NCI-H226 (cell line): ENCODE measurements at regions not wholly inside any gene's neighbourhood (a gene's known extent, or its start where the extent isn't known, plus 50 kb on each side); places are given as distances from the start of the nearest gene placed in this dataset.
A peak's percentile ranks its signal among the peaks of the same experiment; 100 is the strongest.
"Not testable (repeated sequence)": the region's sequence is repeated elsewhere in the genome, so short reads cannot be mapped to it uniquely, and the experiment has no call there.

ENCODE experiments used
- DNase-seq: peaks from one replicate; pipeline ENCODE4 v3.0.0-alpha.2; 2015

DNA sequence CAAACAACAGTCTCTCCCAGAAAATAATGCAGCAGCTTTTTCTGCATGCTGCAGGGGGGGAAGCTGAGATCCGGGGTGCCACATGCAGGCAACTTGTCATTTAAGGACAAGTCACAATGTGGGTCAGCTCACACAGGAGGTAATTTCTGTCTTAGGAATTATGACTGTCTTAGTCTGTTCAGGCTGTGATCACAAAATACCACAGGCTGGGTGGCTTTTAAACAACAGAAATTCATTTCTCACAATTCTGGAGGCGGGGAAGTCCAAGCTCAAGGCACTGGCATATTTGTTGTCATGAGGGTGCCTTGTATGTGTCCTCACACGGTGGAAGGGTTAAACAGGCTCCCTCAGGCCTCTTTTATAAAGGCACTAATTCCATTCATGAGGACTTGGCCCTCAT is 127.7 kb downstream of the DIRAS2 start:
- no peak for DNase-seq

- no peak for DNase-seq
Measured at GRCh38 chr9:90515510-90515909, 127.1 kb downstream of the DIRAS2 start.

- DNase-seq: no peak
Measured at GRCh38 chr9:90517103-90517502, 125.5 kb downstream of the DIRAS2 start.

DNA sequence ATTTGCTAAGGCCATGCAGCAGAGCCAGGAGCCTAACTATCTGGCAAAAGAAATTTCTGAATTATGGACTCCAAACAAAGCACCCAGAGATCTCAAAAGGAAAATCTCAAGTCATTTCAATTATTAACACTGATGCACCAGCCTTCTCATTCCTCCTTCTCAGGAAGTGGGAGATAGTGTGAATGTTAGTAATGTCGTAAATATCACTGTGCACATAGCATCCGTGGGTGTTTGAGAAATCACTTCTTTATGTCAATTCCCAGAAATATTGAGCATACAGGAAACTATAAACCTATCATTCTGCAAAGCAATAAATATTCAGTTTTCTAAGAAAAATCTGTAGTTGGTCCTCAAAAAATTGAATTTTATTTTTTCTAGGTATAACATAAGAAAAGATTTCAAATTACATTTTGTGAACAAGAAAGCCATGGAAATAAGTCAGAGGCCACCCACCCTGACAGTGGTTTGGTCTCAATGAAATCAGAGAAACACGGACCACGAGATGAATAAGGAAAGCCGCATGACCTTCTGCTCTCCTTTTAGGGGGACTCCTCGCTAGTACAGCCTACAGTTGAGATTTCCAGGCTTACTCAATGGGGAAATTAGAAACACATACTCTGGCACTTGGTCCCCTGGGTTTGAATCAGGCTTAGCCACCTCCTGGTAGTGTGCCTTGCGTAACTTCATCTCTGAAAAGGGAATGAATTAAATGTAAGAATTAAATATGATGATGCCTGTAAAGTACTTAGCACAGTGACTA is 120.6 kb downstream of the DIRAS2 start:
- DNase-seq: no peak

GRCh38 chr9:90523958-90524357 is 118.7 kb downstream of the DIRAS2 start:
- DNase-seq: no peak

DNA sequence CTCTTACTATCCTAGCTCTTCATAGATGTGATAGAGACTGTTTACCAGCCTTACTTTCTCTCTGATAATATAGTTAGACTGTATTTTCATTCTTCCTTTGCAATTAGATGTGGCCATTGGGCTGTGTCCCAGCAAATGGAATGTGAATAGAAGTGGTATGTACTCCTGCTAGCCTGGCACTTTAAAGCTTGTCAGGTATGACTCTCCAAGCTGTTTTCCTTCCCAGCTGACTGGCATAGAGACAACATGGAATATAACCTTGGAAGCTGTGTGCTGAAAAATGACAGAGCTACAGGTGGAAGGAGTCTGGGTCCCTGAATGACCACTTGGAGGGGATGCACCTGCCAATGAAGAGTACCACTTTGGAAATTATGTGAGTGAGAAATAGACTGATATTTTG is 116.2 kb downstream of the DIRAS2 start:
- DNase-seq: no peak

- not testable (repeated sequence) for DNase-seq
Measured at GRCh38 chr9:90536094-90536493, 106.5 kb downstream of the DIRAS2 start.

GRCh38 chr9:90538566-90538965 is 104.1 kb downstream of the DIRAS2 start:
- no peak for DNase-seq

- DNase-seq: no peak
Measured at GRCh38 chr9:90539286-90539685, 103.3 kb downstream of the DIRAS2 start.

- no peak for DNase-seq
Measured at GRCh38 chr9:90540734-90541133, 101.9 kb downstream of the DIRAS2 start.

- DNase-seq: peak; percentile 59
Measured at GRCh38 chr9:90544488-90544887, 98.1 kb downstream of the DIRAS2 start.

DNA sequence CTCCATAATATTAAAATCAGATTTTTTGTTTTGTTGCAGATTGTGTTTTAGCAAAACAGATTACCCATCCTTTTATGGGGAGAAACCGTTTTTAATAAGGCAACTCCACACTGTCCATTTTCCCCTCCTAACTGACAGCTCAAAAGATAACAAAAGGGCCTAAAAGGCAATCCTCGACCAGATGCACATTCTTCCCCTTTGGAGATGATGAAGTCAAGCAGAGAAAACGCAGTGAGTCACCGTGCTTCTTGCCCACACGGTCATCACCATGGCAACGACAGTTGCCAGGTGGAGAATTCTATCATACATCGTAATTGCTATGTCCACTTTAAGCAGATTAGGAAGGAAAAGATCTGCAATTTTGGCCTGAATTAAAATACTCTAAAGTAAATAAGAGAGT is 96.4 kb downstream of the DIRAS2 start:
- DNase-seq: peak; percentile 97

DNA sequence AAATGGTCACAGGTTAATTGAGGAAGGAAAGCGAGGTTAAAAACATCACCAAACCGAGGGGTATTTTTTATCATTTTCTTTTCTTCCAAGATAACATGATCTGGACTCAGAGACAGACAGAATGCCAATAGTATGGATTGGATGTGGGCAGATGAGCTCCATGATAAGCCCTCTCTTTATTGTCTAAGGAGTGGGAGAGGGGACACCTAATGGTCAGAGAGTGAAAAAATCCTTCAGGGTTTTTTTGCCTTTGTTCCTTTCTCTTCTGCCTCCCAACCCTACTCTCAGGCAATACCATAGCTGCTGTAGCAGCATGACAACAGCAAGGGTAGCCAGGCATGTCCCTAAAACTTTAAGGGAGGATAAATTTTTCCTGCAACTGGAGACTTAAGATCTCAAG is 94.7 kb downstream of the DIRAS2 start:
- DNase-seq: no peak

GRCh38 chr9:90552317-90552716 is 90.3 kb downstream of the DIRAS2 start:
- DNase-seq: no peak

GRCh38 chr9:90555351-90556057 is 87.1 kb downstream of the DIRAS2 start:
- no peak for DNase-seq

DNA sequence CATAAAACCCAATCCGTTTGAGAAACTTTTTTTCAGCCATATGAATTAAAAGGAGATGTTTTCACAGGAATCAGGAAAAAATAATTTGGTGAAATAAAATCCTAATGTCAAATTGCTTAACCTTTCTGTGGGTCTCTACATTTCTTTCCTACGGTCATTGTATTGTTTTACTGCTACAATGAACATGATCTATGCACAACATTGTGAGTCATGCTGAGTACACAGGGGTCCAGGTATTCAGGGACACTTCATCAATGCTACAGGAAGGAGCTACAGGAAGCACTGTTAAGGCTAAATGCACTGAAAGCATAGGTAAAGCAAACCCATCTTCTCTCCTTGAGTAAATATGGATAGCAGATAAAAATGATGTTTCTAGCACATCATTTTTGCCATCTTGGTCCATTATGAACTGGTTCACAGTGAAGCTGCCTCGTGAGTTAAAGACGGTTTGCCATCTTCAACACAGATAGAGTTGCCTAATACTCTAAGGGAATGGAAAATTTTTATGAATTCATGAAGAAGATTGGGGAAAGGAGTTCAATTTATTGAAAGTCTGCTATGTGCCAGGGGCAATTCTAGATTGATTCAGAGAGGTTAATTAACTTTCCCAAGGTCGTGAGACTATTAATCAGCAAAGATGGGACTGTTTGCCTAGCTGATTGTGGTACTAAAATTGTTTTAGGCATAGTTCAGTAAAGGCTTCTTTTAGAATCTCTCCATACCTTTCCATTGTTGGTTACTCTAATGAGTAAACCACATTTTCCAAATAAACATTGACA is 85.5 kb downstream of the DIRAS2 start:
- DNase-seq: no peak

GRCh38 chr9:90559075-90560073 is 83.2 kb downstream of the DIRAS2 start:
- DNase-seq: no peak
